ENCODE measurements at regions not wholly inside any gene's neighbourhood (a gene's known extent, or its start where the extent isn't known, plus 50 kb on each side); places are given as distances from the start of the nearest gene placed in this dataset.
"Not testable (repeated sequence)": the region's sequence is repeated elsewhere in the genome, so short reads cannot be mapped to it uniquely, and the experiment has no call there.

- no peak for DNase-seq
Measured at GRCh38 chr11:87861030-87861429, 314.2 kb downstream of the RAB38 start.

- no peak for DNase-seq
Measured at GRCh38 chr11:87859636-87860035, 315.6 kb downstream of the RAB38 start.

GRCh38 chr11:87851827-87852226 is 323.4 kb downstream of the RAB38 start:
- no peak for DNase-seq

- no peak for DNase-seq
Measured at GRCh38 chr11:87851234-87851633, 324.0 kb downstream of the RAB38 start.

GRCh38 chr11:87849216-87849615 is 326.0 kb downstream of the RAB38 start:
- DNase-seq, result no peak

GRCh38 chr11:87840786-87841185 is 334.5 kb downstream of the RAB38 start:
- no peak for DNase-seq

GRCh38 chr11:87832211-87832610 is 343.0 kb downstream of the RAB38 start:
- DNase-seq, result no peak

GRCh38 chr11:87820011-87820410 is 355.2 kb downstream of the RAB38 start:
- DNase-seq, result no peak

- DNase-seq, result no peak
Measured at GRCh38 chr11:87819151-87819550, 356.1 kb downstream of the RAB38 start.

- no peak for DNase-seq
Measured at GRCh38 chr11:87812571-87813365, 362.5 kb downstream of the RAB38 start.

- DNase-seq, result no peak
Measured at GRCh38 chr11:87810486-87810885, 364.8 kb downstream of the RAB38 start.

- no peak for DNase-seq
Measured at GRCh38 chr11:87809256-87809655, 366.0 kb downstream of the RAB38 start.

- no peak for DNase-seq
Measured at GRCh38 chr11:87804176-87804575, 371.1 kb downstream of the RAB38 start.

- no peak for DNase-seq
Measured at GRCh38 chr11:87803748-87804147, 371.5 kb downstream of the RAB38 start.

GRCh38 chr11:87784862-87785261 is 390.4 kb downstream of the RAB38 start:
- DNase-seq, result not testable (repeated sequence)

- no peak for DNase-seq
Measured at GRCh38 chr11:87780068-87780413, 395.2 kb downstream of the RAB38 start.

GRCh38 chr11:87779276-87780067 is 395.8 kb downstream of the RAB38 start:
- no peak for DNase-seq

GRCh38 chr11:87778357-87778756 is 396.9 kb downstream of the RAB38 start:
- no peak for DNase-seq

GRCh38 chr11:87775036-87775435 is 400.2 kb downstream of the RAB38 start:
- DNase-seq, result no peak

GRCh38 chr11:87769661-87770060 is 405.6 kb downstream of the RAB38 start:
- DNase-seq, result no peak

- no peak for DNase-seq
Measured at GRCh38 chr11:87767615-87768014, 407.6 kb downstream of the RAB38 start.

- not testable (repeated sequence) for DNase-seq
Measured at GRCh38 chr11:87764075-87764474, 411.2 kb downstream of the RAB38 start.

- no peak for DNase-seq
Measured at GRCh38 chr11:87754685-87755084, 420.6 kb downstream of the RAB38 start.

GRCh38 chr11:87753143-87753542 is 422.1 kb downstream of the RAB38 start:
- no peak for DNase-seq

Data from NCI-H2107 (cell line).